ENCODE measurements at regions not wholly inside any gene's neighbourhood (a gene's known extent, or its start where the extent isn't known, plus 50 kb on each side); places are given as distances from the start of the nearest gene placed in this dataset.

DNA sequence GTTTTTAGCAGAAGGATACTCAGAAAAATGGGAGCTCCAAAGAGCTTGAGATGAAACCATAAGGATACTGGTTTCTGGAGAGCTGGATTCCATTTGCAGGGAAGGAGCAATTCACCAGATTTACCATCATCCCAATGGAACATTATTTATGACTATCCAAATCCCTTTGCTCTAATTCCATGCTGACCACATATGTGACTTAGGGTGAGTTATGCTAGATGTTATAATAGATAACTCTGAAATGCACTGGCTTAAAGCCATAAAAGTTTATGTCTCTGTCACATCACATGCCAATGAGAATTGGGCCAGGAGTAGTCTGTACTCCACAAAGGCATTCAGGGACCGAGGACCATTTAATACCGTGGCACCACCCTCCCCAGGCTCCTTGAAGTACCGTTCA lies 185.2 kb downstream of the SKIDA1 start:
- TF ChIP-seq YY1 (IDR thresholded peaks at IDR 0.05; ENCODE audit: insufficient read depth, insufficient read length) (no peak), ZNF274 (IDR thresholded peaks at IDR 0.05; ENCODE audit: low read depth, low read length) (no peak)

Data from NT2/D1 (cell line).